HepG2 (cell line): ENCODE measurements at regions not wholly inside any gene's neighbourhood (a gene's known extent, or its start where the extent isn't known, plus 50 kb on each side); places are given as distances from the start of the nearest gene placed in this dataset.

ENCODE experiments used
- FOXJ3 ChIP-seq: sonication (generic); formaldehyde crosslinking; IDR thresholded peaks from 2 replicates; pipeline ENCODE4 v1.4.0; 2020; ENCODE audit warnings: missing genetic modification reagents, mild to moderate bottlenecking, borderline replicate concordance
- HNF1B ChIP-seq: sonication (generic); formaldehyde crosslinking; IDR thresholded peaks from 2 replicates; pipeline ENCODE4 v1.5.1; 2020; ENCODE audit warnings: mild to moderate bottlenecking, moderate library complexity, missing genetic modification reagents
- HOXA5 ChIP-seq: sonication (generic); formaldehyde crosslinking; IDR thresholded peaks from 2 replicates; pipeline ENCODE4 v1.4.0; 2020; ENCODE audit warnings: missing genetic modification reagents
- JUNB ChIP-seq: sonication (generic); formaldehyde crosslinking; IDR thresholded peaks from 2 replicates; pipeline ENCODE4 v1.8.0; 2022; ENCODE audit warnings: missing genetic modification reagents, mild to moderate bottlenecking, borderline replicate concordance
- NFYB ChIP-seq: sonication (generic); formaldehyde crosslinking; IDR thresholded peaks from 2 replicates; pipeline ENCODE4 v1.4.0; 2020; ENCODE audit warnings: missing genetic modification reagents
- SATB2 ChIP-seq: sonication (generic); formaldehyde crosslinking; IDR thresholded peaks from 2 replicates; pipeline ENCODE4 v1.5.0; 2020; ENCODE audit warnings: missing genetic modification reagents
- TSC22D2 ChIP-seq: sonication (generic); formaldehyde crosslinking; IDR thresholded peaks from 2 replicates; pipeline ENCODE4 v1.5.1; 2020; ENCODE audit warnings: missing genetic modification reagents, mild to moderate bottlenecking, borderline replicate concordance
- ZBTB34 ChIP-seq: sonication (generic); formaldehyde crosslinking; IDR thresholded peaks from 2 replicates; pipeline ENCODE4 v1.8.0; 2022; ENCODE audit warnings: mild to moderate bottlenecking, missing genetic modification reagents
- ZNF546 ChIP-seq: sonication (generic); formaldehyde crosslinking; conservative IDR thresholded peaks from 2 replicates; pipeline ENCODE4 v1.8.1; 2023; ENCODE audit warnings: mild to moderate bottlenecking, missing genetic modification reagents
- ZNF605 ChIP-seq: sonication (generic); formaldehyde crosslinking; IDR thresholded peaks from 2 replicates; pipeline ENCODE4 v1.8.0; 2022; ENCODE audit warnings: mild to moderate bottlenecking, missing genetic modification reagents
- ZNF781 ChIP-seq: sonication (generic); formaldehyde crosslinking; IDR thresholded peaks from 2 replicates; pipeline ENCODE4 v1.5.1; 2020; ENCODE audit warnings: borderline replicate concordance, mild to moderate bottlenecking, missing genetic modification reagents; ENCODE audit errors: not compliant biosample characterization
- TF ChIP-seq, protein P1 (sequence below), 2 experiments: sonication (generic) in 1 of 2; formaldehyde crosslinking in 1 of 2; IDR thresholded peaks; 2 replicates each; pipeline versions ENCODE4 v1.6.1 to v1.9.0; 2014 to 2022; ENCODE audit warnings: antibody characterized with exemption in 1 of 2, borderline replicate concordance in 1 of 2, inconsistent platforms in 1 of 2, low read depth in 1 of 2, missing genetic modification reagents in 1 of 2
- TF ChIP-seq, protein P2 (sequence below): IDR thresholded peaks from 2 replicates; pipeline ENCODE4 v1.6.1; 2016; ENCODE audit warnings: control low read depth
- TF ChIP-seq, protein P3 (sequence below): sonication (generic); formaldehyde crosslinking; IDR thresholded peaks from 2 replicates; pipeline ENCODE4 v1.5.1; 2020; ENCODE audit warnings: missing genetic modification reagents, mild to moderate bottlenecking, borderline replicate concordance

DNA sequence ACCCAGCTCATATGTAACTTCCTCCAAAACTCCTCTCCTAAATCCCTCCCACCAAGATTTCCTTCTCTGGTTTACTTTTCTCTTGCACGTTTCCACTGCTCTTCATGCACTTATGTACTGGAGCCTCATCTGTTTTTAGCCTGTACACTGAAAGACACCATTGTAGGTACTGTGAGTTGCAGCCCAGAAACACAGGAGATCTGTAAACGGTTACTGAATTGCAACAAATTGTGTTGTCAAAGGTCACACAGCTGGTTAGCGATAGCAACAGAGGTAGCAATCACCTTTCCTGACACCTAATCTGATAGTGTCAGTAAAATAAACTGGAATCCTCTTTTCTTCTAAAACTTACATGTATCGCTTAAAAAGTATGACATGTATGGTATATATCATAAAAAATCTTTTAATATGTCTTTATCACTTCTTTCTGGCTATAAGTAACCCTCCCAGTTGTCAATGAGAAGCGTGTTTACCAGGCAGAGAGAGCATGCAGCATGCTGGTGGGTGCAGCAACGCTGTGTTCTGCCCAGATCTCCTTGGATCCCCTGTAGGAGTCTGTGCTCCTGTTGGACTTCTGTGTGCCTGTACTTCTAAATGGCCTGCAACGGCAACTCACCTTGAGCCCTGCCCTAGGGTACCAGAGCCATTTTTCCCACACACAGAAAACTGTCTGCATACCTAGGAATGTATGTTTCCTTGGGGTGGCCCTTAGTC lies 121.5 kb upstream of the CPM start (continued):
- TF ChIP-seq, protein P1, sequence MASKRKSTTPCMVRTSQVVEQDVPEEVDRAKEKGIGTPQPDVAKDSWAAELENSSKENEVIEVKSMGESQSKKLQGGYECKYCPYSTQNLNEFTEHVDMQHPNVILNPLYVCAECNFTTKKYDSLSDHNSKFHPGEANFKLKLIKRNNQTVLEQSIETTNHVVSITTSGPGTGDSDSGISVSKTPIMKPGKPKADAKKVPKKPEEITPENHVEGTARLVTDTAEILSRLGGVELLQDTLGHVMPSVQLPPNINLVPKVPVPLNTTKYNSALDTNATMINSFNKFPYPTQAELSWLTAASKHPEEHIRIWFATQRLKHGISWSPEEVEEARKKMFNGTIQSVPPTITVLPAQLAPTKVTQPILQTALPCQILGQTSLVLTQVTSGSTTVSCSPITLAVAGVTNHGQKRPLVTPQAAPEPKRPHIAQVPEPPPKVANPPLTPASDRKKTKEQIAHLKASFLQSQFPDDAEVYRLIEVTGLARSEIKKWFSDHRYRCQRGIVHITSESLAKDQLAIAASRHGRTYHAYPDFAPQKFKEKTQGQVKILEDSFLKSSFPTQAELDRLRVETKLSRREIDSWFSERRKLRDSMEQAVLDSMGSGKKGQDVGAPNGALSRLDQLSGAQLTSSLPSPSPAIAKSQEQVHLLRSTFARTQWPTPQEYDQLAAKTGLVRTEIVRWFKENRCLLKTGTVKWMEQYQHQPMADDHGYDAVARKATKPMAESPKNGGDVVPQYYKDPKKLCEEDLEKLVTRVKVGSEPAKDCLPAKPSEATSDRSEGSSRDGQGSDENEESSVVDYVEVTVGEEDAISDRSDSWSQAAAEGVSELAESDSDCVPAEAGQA (IDR thresholded peaks at IDR 0.05; ENCODE audit: low read depth): no peak
- TF ChIP-seq, protein P1 (CRISPR knock-in tag; IDR thresholded peaks at IDR 0.05; ENCODE audit: borderline replicate concordance): no peak
- no peak for TF ChIP-seq HOXA5 (CRISPR knock-in tag)
- TF ChIP-seq ZBTB34 (CRISPR knock-in tag): 0 out of 2 replicates have a peak, but pooled peaks have one; percentile 22
- no peak for TF ChIP-seq NFYB (CRISPR knock-in tag)
- no peak for TF ChIP-seq ZNF605 (CRISPR knock-in tag)
- TF ChIP-seq ZNF781 (CRISPR knock-in tag): no peak
- TF ChIP-seq, protein P2, sequence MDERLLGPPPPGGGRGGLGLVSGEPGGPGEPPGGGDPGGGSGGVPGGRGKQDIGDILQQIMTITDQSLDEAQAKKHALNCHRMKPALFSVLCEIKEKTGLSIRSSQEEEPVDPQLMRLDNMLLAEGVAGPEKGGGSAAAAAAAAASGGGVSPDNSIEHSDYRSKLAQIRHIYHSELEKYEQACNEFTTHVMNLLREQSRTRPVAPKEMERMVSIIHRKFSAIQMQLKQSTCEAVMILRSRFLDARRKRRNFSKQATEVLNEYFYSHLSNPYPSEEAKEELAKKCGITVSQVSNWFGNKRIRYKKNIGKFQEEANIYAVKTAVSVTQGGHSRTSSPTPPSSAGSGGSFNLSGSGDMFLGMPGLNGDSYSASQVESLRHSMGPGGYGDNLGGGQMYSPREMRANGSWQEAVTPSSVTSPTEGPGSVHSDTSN (CRISPR knock-in tag): no peak
- no peak for TF ChIP-seq HNF1B
- TF ChIP-seq JUNB: 0 out of 2 replicates have a peak, but pooled peaks have one; percentile 21
- peak; percentile 72; the same call in 1 of the 2 replicates for TF ChIP-seq FOXJ3 (CRISPR knock-in tag)
- no peak for TF ChIP-seq ZNF546 (CRISPR knock-in tag)
- TF ChIP-seq TSC22D2 (CRISPR knock-in tag): no peak
- TF ChIP-seq, protein P3, sequence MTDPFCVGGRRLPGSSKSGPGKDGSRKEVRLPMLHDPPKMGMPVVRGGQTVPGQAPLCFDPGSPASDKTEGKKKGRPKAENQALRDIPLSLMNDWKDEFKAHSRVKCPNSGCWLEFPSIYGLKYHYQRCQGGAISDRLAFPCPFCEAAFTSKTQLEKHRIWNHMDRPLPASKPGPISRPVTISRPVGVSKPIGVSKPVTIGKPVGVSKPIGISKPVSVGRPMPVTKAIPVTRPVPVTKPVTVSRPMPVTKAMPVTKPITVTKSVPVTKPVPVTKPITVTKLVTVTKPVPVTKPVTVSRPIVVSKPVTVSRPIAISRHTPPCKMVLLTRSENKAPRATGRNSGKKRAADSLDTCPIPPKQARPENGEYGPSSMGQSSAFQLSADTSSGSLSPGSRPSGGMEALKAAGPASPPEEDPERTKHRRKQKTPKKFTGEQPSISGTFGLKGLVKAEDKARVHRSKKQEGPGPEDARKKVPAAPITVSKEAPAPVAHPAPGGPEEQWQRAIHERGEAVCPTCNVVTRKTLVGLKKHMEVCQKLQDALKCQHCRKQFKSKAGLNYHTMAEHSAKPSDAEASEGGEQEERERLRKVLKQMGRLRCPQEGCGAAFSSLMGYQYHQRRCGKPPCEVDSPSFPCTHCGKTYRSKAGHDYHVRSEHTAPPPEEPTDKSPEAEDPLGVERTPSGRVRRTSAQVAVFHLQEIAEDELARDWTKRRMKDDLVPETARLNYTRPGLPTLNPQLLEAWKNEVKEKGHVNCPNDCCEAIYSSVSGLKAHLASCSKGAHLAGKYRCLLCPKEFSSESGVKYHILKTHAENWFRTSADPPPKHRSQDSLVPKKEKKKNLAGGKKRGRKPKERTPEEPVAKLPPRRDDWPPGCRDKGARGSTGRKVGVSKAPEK: no peak
- no peak for TF ChIP-seq SATB2
